Endothelial cell of umbilical vein (primary cell): ENCODE measurements at regions not wholly inside any gene's neighbourhood (a gene's known extent, or its start where the extent isn't known, plus 50 kb on each side); places are given as distances from the start of the nearest gene placed in this dataset.

Source experiments
- BruUV-seq: library from RNA; stranded (reverse); fragments of 400-500 nt; replicated peaks from 2 replicates; lab custom pipeline; 2021; lab: Mats Ljungman, UMichigan
- CTCF ChIA-PET: fragments of 300-600, 350-600 bp; sonication (Branson Sonifier 250); formaldehyde crosslinking; loops from one replicate; lab custom pipeline; 2021; ENCODE audit warnings: antibody characterized with exemption, inconsistent platforms; lab: Charles Lee
- POLR2A ChIA-PET: fragments of 300-600, 350-600 bp; sonication (Branson Sonifier 250); formaldehyde crosslinking; loops from one replicate; lab custom pipeline; 2021; ENCODE audit warnings: antibody characterized with exemption, inconsistent platforms; lab: Charles Lee
- DNase-seq: peaks from one replicate; pipeline ENCODE4 v3.0.0-alpha.2; 2011; ENCODE audit warnings: low read depth, low spot score
- FAIRE-seq: peaks from 2 replicates; lab custom pipeline; 2011; peaks lifted over from hg19 to GRCh38; lab: Jason Lieb, UNC
- H2AFZ ChIP-seq: 2 replicates; pipeline ENCODE4 v1.6.0; 2012; ENCODE audit warnings: low read depth, low read length, control low read depth, inconsistent platforms
- H3K27ac ChIP-seq: 2 replicates; pipeline ENCODE4 v1.5.1; 2011; ENCODE audit warnings: low read depth, mild to moderate bottlenecking, control low read depth, low read length, moderate library complexity; ENCODE audit not compliant: insufficient read depth
- H3K27me3 ChIP-seq, 2 experiments: 2 replicates each; pipeline versions ENCODE4 v1.6.0 to v1.6.1; 2011; ENCODE audit warnings: low read length in 2 of 2, mixed read lengths in 1 of 2; ENCODE audit not compliant: control insufficient read depth in 2 of 2, insufficient read depth in 2 of 2
- H3K36me3 ChIP-seq, 2 experiments: 2 replicates in 1 of 2; 3 replicates in 1 of 2; pipeline ENCODE4 v1.5.1; 2011; ENCODE audit warnings: low read length in 2 of 2, mild to moderate bottlenecking in 1 of 2, moderate library complexity in 1 of 2; ENCODE audit not compliant: control insufficient read depth in 2 of 2, insufficient read depth in 2 of 2; ENCODE audit errors: extremely low read depth in 1 of 2
- H3K4me1 ChIP-seq: 3 replicates; pipeline ENCODE4 v1.5.1; 2011; ENCODE audit warnings: mild to moderate bottlenecking, low read length; ENCODE audit not compliant: control insufficient read depth, insufficient read depth; ENCODE audit errors: extremely low read depth
- H3K4me2 ChIP-seq: 2 replicates; pipeline ENCODE4 v1.6.1; 2011; ENCODE audit warnings: low read length, control low read depth, mixed read lengths; ENCODE audit not compliant: insufficient read depth
- H3K4me3 ChIP-seq, 3 experiments: fragments of 200-600 bp in 1 of 3; sonication (generic), shearing (Covaris generic) in 1 of 3; replicated peaks in 1 of 3; 2 replicates each; pipeline ENCODE4 v1.5.1; 2011 to 2016; ENCODE audit warnings: control low read depth in 3 of 3, low read length in 3 of 3, mild to moderate bottlenecking in 2 of 3, inconsistent platforms in 1 of 3, low read depth in 1 of 3, moderate library complexity in 1 of 3; ENCODE audit not compliant: insufficient read depth in 1 of 3
- H3K79me2 ChIP-seq: 2 replicates; pipeline ENCODE4 v1.6.0; 2012; ENCODE audit warnings: low read length, inconsistent platforms; ENCODE audit not compliant: control insufficient read depth, insufficient read depth
- H3K9ac ChIP-seq: replicated peaks from 2 replicates; pipeline ENCODE3; 2011; ENCODE audit warnings: low read length, control low read depth; ENCODE audit not compliant: insufficient read depth; ENCODE audit errors: extremely low read depth
- H3K9me1 ChIP-seq: replicated peaks from 3 replicates; pipeline ENCODE4 v1.6.0; 2011; ENCODE audit warnings: mild to moderate bottlenecking, low read length; ENCODE audit not compliant: control insufficient read depth, insufficient read depth; ENCODE audit errors: extremely low read depth
- H3K9me3 ChIP-seq: replicated peaks from 2 replicates; pipeline ENCODE4 v1.5.1; 2012; ENCODE audit warnings: low read length, inconsistent platforms; ENCODE audit not compliant: control insufficient read depth, insufficient read depth
- H4K20me1 ChIP-seq: replicated peaks from 2 replicates; pipeline ENCODE3; 2011; ENCODE audit warnings: mild to moderate bottlenecking, low read length; ENCODE audit not compliant: control insufficient read depth, insufficient read depth; ENCODE audit errors: extremely low read depth
- EZH2 ChIP-seq: IDR thresholded peaks from 2 replicates; pipeline ENCODE4 v1.6.1; 2012; ENCODE audit warnings: borderline replicate concordance, low read depth, mild to moderate bottlenecking, moderate library complexity, low read length, inconsistent platforms; ENCODE audit not compliant: severe bottlenecking
- FOS ChIP-seq: IDR thresholded peaks from 2 replicates; pipeline ENCODE4 v1.6.1; 2011; ENCODE audit warnings: mild to moderate bottlenecking, low read length, moderate library complexity, borderline replicate concordance; ENCODE audit not compliant: insufficient read depth
- GATA2 ChIP-seq: IDR thresholded peaks from 2 replicates; pipeline ENCODE4 v1.7.0; 2011; ENCODE audit warnings: low read depth, mild to moderate bottlenecking, moderate library complexity, mixed read lengths, low read length; ENCODE audit not compliant: insufficient read length, insufficient read depth
- JUN ChIP-seq: IDR thresholded peaks from 2 replicates; pipeline ENCODE4 v1.6.1; 2011; ENCODE audit warnings: borderline replicate concordance, low read depth; ENCODE audit not compliant: insufficient read length, insufficient read depth
- MYC ChIP-seq: IDR thresholded peaks from one replicate; pipeline ENCODE4 v1.6.1; 2011; ENCODE audit warnings: mild to moderate bottlenecking, low read depth, low read length
- POLR2A ChIP-seq: IDR thresholded peaks from 2 replicates; pipeline ENCODE4 v1.6.1; 2012; ENCODE audit warnings: low read depth, mild to moderate bottlenecking, control low read depth, low read length
- POLR2AphosphoS5 ChIP-seq: IDR thresholded peaks from 2 replicates; pipeline ENCODE4 v1.6.1; 2012; ENCODE audit warnings: low read depth, mild to moderate bottlenecking, control low read depth, low read length, moderate library complexity; ENCODE audit not compliant: insufficient read depth
- dilution Hi-C: fragments of 300-500 bp; cut with MboI; formaldehyde crosslinking; loops from one replicate; pipeline ENCODE4 v1.15.0; 2019; ENCODE audit warnings: low sequenced_read_pairs; ENCODE audit not compliant: extremely low pct_ligation_motif_present
- intact Hi-C: fragments of 100-400 bp; cut with micrococcal nuclease; formaldehyde crosslinking; loops from one replicate; pipeline ENCODE4 v1.10.0; 2022
- TF ChIP-seq, protein P1 (sequence below), 2 donors: IDR thresholded peaks; 1 replicate in 1 of 2; 2 replicates in 1 of 2; pipeline ENCODE4 v1.5.1; 2011; ENCODE audit warnings: low read length in 2 of 2, mild to moderate bottlenecking in 2 of 2, moderate library complexity in 2 of 2, control low read depth in 1 of 2, inconsistent platforms in 1 of 2, low read depth in 1 of 2; ENCODE audit not compliant: insufficient read depth in 1 of 2; ENCODE audit errors: extremely low read depth in 1 of 2
- TF ChIP-seq, protein P2 (sequence below): IDR thresholded peaks from 2 replicates; pipeline ENCODE4 v1.6.1; 2011; ENCODE audit not compliant: insufficient read depth, insufficient read length

DNA sequence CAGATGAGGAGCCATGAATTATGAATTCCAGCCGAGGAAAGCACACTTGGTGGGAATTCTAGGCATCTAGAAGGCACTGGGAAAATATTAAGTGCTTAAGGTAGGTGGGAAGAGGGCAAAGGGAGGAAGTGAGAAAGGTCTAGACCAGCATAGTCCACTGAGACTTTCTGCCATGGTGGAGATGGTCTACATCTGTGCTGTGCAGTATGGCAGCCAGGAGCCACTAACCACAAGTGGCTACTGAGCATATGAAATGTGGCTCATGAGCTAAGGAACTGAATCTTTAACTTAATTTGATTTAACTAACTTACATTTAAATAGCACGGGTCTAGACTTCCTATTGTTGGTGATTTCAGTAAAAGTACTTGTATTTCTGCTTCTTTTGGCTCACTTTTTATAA, 82.5 kb upstream of the SEM1 start:
- CTCF ChIA-PET = no interaction called here

More for the DNA sequence above, 82.5 kb upstream of the SEM1 start:
- no peaks in the 10 kb centered on the region for H4K20me1 ChIP-seq
- no peaks in the 10 kb centered on the region for H3K9me1 ChIP-seq
- dilution Hi-C loops = no loop called here
- no peak overlapping the region for H3K27ac ChIP-seq
- TF ChIP-seq GATA2 (no peak), FOS (no peak), MYC (no peak), POLR2AphosphoS5 (no peak), JUN (no peak), POLR2A (no peak), EZH2 (no peak)
- TF ChIP-seq, protein P1, sequence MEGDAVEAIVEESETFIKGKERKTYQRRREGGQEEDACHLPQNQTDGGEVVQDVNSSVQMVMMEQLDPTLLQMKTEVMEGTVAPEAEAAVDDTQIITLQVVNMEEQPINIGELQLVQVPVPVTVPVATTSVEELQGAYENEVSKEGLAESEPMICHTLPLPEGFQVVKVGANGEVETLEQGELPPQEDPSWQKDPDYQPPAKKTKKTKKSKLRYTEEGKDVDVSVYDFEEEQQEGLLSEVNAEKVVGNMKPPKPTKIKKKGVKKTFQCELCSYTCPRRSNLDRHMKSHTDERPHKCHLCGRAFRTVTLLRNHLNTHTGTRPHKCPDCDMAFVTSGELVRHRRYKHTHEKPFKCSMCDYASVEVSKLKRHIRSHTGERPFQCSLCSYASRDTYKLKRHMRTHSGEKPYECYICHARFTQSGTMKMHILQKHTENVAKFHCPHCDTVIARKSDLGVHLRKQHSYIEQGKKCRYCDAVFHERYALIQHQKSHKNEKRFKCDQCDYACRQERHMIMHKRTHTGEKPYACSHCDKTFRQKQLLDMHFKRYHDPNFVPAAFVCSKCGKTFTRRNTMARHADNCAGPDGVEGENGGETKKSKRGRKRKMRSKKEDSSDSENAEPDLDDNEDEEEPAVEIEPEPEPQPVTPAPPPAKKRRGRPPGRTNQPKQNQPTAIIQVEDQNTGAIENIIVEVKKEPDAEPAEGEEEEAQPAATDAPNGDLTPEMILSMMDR (IDR thresholded peaks at IDR 0.05; ENCODE audit: extremely low read depth in 1 of 2, insufficient read depth in 1 of 2, low read depth in 1 of 2, low read length in 2 of 2) = no peak
- TF ChIP-seq, protein P2, sequence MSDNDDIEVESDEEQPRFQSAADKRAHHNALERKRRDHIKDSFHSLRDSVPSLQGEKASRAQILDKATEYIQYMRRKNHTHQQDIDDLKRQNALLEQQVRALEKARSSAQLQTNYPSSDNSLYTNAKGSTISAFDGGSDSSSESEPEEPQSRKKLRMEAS = no peak
- intact Hi-C loops = no loop called here
- FAIRE-seq (no peak), DNase-seq (no peak)
- H3K27me3 ChIP-seq = no peaks in the 10 kb centered on the region
- H3K9me3 ChIP-seq = no peaks in the 10 kb centered on the region
- no peak overlapping the region for H2AFZ ChIP-seq
- H3K9ac ChIP-seq = no peak overlapping the region
- no peak overlapping the region for H3K4me3 ChIP-seq
- H3K4me2 ChIP-seq = no peak overlapping the region
- H3K79me2 ChIP-seq = no peaks in the 10 kb centered on the region
- POLR2A ChIA-PET = no interaction called here
- H3K4me1 ChIP-seq = no peaks in the 10 kb centered on the region
- H3K36me3 ChIP-seq = no peaks in the 10 kb centered on the region
- no TSS peak for BruUV-seq
